ENCODE measurements at regions not wholly inside any gene's neighbourhood (a gene's known extent, or its start where the extent isn't known, plus 50 kb on each side); places are given as distances from the start of the nearest gene placed in this dataset.
A peak's percentile ranks its signal among the peaks of the same experiment; 100 is the strongest.

GRCh38 chr11:122523846-122524805 is 131.4 kb upstream of the UBASH3B start:
- no peak for DNase-seq (ENCODE audit: low read depth in 2 of 2)

GRCh38 chr11:122521626-122522025 is 133.9 kb upstream of the UBASH3B start:
- DNase-seq (ENCODE audit: low read depth in 2 of 2) = no peak

GRCh38 chr11:122517403-122518379 is 137.8 kb upstream of the UBASH3B start:
- no peak for DNase-seq (ENCODE audit: low read depth in 2 of 2)

- DNase-seq (ENCODE audit: low read depth in 2 of 2) = no peak
Observed at GRCh38 chr11:122516686-122517085, 138.8 kb upstream of the UBASH3B start.

- no peak for DNase-seq (ENCODE audit: low read depth in 2 of 2)
Observed at GRCh38 chr11:122513997-122514396, 141.5 kb upstream of the UBASH3B start.

- DNase-seq (ENCODE audit: low read depth in 2 of 2) = no peak
Observed at GRCh38 chr11:122513328-122513727, 142.2 kb upstream of the UBASH3B start.

- no peak for DNase-seq (ENCODE audit: low read depth in 2 of 2)
Observed at GRCh38 chr11:122512688-122513087, 142.8 kb upstream of the UBASH3B start.

GRCh38 chr11:122509899-122510298 is 145.6 kb upstream of the UBASH3B start:
- DNase-seq (ENCODE audit: low read depth in 2 of 2) = no peak

- DNase-seq (ENCODE audit: low read depth in 2 of 2) = no peak
Observed at GRCh38 chr11:122509091-122509490, 146.4 kb upstream of the UBASH3B start.

GRCh38 chr11:122505304-122506006 is 150.1 kb upstream of the UBASH3B start:
- peak; percentile 17 to 33 for DNase-seq (ENCODE audit: low read depth in 2 of 2)

GRCh38 chr11:122494221-122494620 is 161.3 kb upstream of the UBASH3B start:
- no peak for DNase-seq (ENCODE audit: low read depth in 2 of 2)

- no peak for DNase-seq (ENCODE audit: low read depth in 2 of 2)
Observed at GRCh38 chr11:122491509-122491908, 164.0 kb upstream of the UBASH3B start.

GRCh38 chr11:122488892-122489706 is 166.4 kb upstream of the UBASH3B start:
- DNase-seq (ENCODE audit: low read depth in 2 of 2) = no peak

- no peak for DNase-seq (ENCODE audit: low read depth in 2 of 2)
Observed at GRCh38 chr11:122487669-122488068, 167.9 kb upstream of the UBASH3B start.

GRCh38 chr11:122486793-122487495 is 168.6 kb upstream of the UBASH3B start:
- no peak for DNase-seq (ENCODE audit: low read depth in 2 of 2)

- no peak for DNase-seq (ENCODE audit: low read depth in 2 of 2)
Observed at GRCh38 chr11:122478986-122479385, 176.5 kb upstream of the UBASH3B start.

GRCh38 chr11:122468965-122469364 is 186.6 kb upstream of the UBASH3B start:
- DNase-seq (ENCODE audit: low read depth in 2 of 2) = no peak

- no peak for DNase-seq (ENCODE audit: low read depth in 2 of 2)
Observed at GRCh38 chr11:122463530-122463929, 192.0 kb upstream of the UBASH3B start.

GRCh38 chr11:122459064-122459463 is 196.5 kb upstream of the UBASH3B start:
- no peak for DNase-seq (ENCODE audit: low read depth in 2 of 2)

GRCh38 chr11:122453586-122453985 is 201.9 kb upstream of the UBASH3B start:
- no peak for DNase-seq (ENCODE audit: low read depth in 2 of 2)

Data from stimulated activated CD8-positive, alpha-beta memory T cell treated with anti-CD3 and anti-CD28 coated beads, Interleukin-2, amount 100 ng/mL, for 48 hours (primary cell).